ENCODE measurements at regions not wholly inside any gene's neighbourhood (a gene's known extent, or its start where the extent isn't known, plus 50 kb on each side); places are given as distances from the start of the nearest gene placed in this dataset.

- no peak for TF ChIP-seq PAX5 (IDR thresholded peaks at IDR 0.05; ENCODE audit: insufficient read depth, low read length, severe bottlenecking)
- TF ChIP-seq POLR2AphosphoS5 (IDR thresholded peaks at IDR 0.05; ENCODE audit: low read depth, low read length), result no peak
- no peak for TF ChIP-seq POLR2A (IDR thresholded peaks at IDR 0.05; ENCODE audit: low read depth, low read length)
Observed at GRCh38 chr2:199148076-199148845, 309.5 kb downstream of the SATB2 start.

Measured in GM12891 (cell line).